Erythroblast (primary cell): ENCODE measurements at regions not wholly inside any gene's neighbourhood (a gene's known extent, or its start where the extent isn't known, plus 50 kb on each side); places are given as distances from the start of the nearest gene placed in this dataset.

ENCODE experiments used
- DNase-seq, 2 experiments: peaks; one replicate each; lab custom pipeline; 2025; lab: John Stamatoyannopoulos, UW
- GATA1 ChIP-seq: IDR thresholded peaks from 2 replicates; pipeline ENCODE4 v1.6.1; 2011; ENCODE audit warnings: low read depth, mild to moderate bottlenecking, control low read depth, low read length, moderate library complexity
- POLR2A ChIP-seq: IDR thresholded peaks from 2 replicates; pipeline ENCODE4 v1.6.1; 2011; ENCODE audit warnings: mild to moderate bottlenecking, low read length

GRCh38 chr16:72266836-72267235 lies 94.9 kb upstream of the PMFBP1 start:
- no peak for TF ChIP-seq GATA1
- TF ChIP-seq POLR2A = no peak
- no peak for DNase-seq

GRCh38 chr16:72264771-72265170 lies 92.8 kb upstream of the PMFBP1 start:
- DNase-seq = no peak
- TF ChIP-seq GATA1 (no peak), POLR2A (no peak)

- no peak for DNase-seq
- TF ChIP-seq GATA1 (no peak), POLR2A (no peak)
Measured at GRCh38 chr16:72262711-72263110, 90.8 kb upstream of the PMFBP1 start.

GRCh38 chr16:72261127-72261526 lies 89.2 kb upstream of the PMFBP1 start:
- no peak for DNase-seq
- TF ChIP-seq POLR2A = no peak

GRCh38 chr16:72256398-72257066 lies 84.6 kb upstream of the PMFBP1 start:
- DNase-seq = no peak
- TF ChIP-seq POLR2A = no peak
- no peak for TF ChIP-seq GATA1

- no peak for DNase-seq
- TF ChIP-seq POLR2A = no peak
- no peak for TF ChIP-seq GATA1
Measured at GRCh38 chr16:72255786-72256185, 83.8 kb upstream of the PMFBP1 start.

GRCh38 chr16:72247821-72248253 lies 75.9 kb upstream of the PMFBP1 start:
- no peak for DNase-seq
- TF ChIP-seq GATA1 (no peak), POLR2A (no peak)

GRCh38 chr16:72246423-72246822 lies 74.5 kb upstream of the PMFBP1 start:
- DNase-seq = no peak
- TF ChIP-seq GATA1 = no peak
- no peak for TF ChIP-seq POLR2A

GRCh38 chr16:72244853-72245252 lies 72.9 kb upstream of the PMFBP1 start:
- TF ChIP-seq POLR2A (no peak), GATA1 (no peak)
- no peak for DNase-seq

- DNase-seq = no peak
- TF ChIP-seq GATA1 (no peak), POLR2A (no peak)
Measured at GRCh38 chr16:72243621-72244020, 71.7 kb upstream of the PMFBP1 start.

- TF ChIP-seq POLR2A = no peak
- TF ChIP-seq GATA1 = no peak
- no peak for DNase-seq
Measured at GRCh38 chr16:72242757-72243156, 70.8 kb upstream of the PMFBP1 start.

GRCh38 chr16:72241930-72242329 lies 70.0 kb upstream of the PMFBP1 start:
- DNase-seq = peak in 1 of 2 experiments; percentile 21

GRCh38 chr16:72241008-72241407 lies 69.1 kb upstream of the PMFBP1 start:
- no peak for DNase-seq

More at GRCh38 chr16:72241930-72242329, 70.0 kb upstream of the PMFBP1 start:
- TF ChIP-seq GATA1 (no peak), POLR2A (no peak)

GRCh38 chr16:72240466-72240865 lies 68.5 kb upstream of the PMFBP1 start:
- no peak for TF ChIP-seq GATA1
- no peak for TF ChIP-seq POLR2A
- DNase-seq = no peak

More at GRCh38 chr16:72241008-72241407, 69.1 kb upstream of the PMFBP1 start:
- TF ChIP-seq POLR2A = no peak
- no peak for TF ChIP-seq GATA1

GRCh38 chr16:72236866-72237265 lies 64.9 kb upstream of the PMFBP1 start:
- no peak for DNase-seq
- TF ChIP-seq GATA1 = no peak
- TF ChIP-seq POLR2A = no peak

GRCh38 chr16:72234387-72234786 lies 62.4 kb upstream of the PMFBP1 start:
- DNase-seq = no peak
- no peak for TF ChIP-seq GATA1
- TF ChIP-seq POLR2A = no peak

GRCh38 chr16:72228014-72228413 lies 56.1 kb upstream of the PMFBP1 start:
- no peak for DNase-seq
- TF ChIP-seq GATA1 (no peak), POLR2A (no peak)
